SU-DHL-6 (cell line): ENCODE measurements at regions not wholly inside any gene's neighbourhood (a gene's known extent, or its start where the extent isn't known, plus 50 kb on each side); places are given as distances from the start of the nearest gene placed in this dataset.
"Not testable (repeated sequence)": the region's sequence is repeated elsewhere in the genome, so short reads cannot be mapped to it uniquely, and the experiment has no call there.

Experiments
- H2AFZ ChIP-seq: fragments of 200-600 bp; sonication (generic); 2 replicates; pipeline ENCODE4 v1.6.1; 2014; ENCODE audit warnings: low read depth, mild to moderate bottlenecking, moderate library complexity, mixed read lengths, antibody characterized with exemption, low read length; ENCODE audit not compliant: severe bottlenecking
- H3F3A ChIP-seq: fragments of 200-600 bp; shearing (Covaris generic); 2 replicates; pipeline ENCODE4 v1.6.0; 2016; ENCODE audit warnings: antibody characterized with exemption, mild to moderate bottlenecking; ENCODE audit not compliant: insufficient read depth
- H3K27ac ChIP-seq: fragments of 200-600 bp; sonication (generic); 2 replicates; pipeline ENCODE4 v1.5.1; 2016; ENCODE audit warnings: low read depth, mild to moderate bottlenecking, low read length, moderate library complexity, mixed read lengths
- H3K27me3 ChIP-seq: fragments of 200-600 bp; sonication (generic), shearing (Covaris generic); 2 replicates; pipeline ENCODE4 v1.6.0; 2014; ENCODE audit warnings: mild to moderate bottlenecking, low read length
- H3K36me3 ChIP-seq: fragments of 200-600 bp; sonication (generic); 2 replicates; pipeline ENCODE4 v1.6.1; 2014; ENCODE audit warnings: mild to moderate bottlenecking, low read length, mixed read lengths
- H3K4me2 ChIP-seq: fragments of 300-600, 200-600 bp; shearing (Covaris generic), sonication (generic); 2 replicates; pipeline ENCODE4 v1.6.0; 2014; ENCODE audit warnings: low read length, low read depth, mild to moderate bottlenecking; ENCODE audit not compliant: poor library complexity, severe bottlenecking
- H3K4me3 ChIP-seq: fragments of 200-600 bp; sonication (generic); 2 replicates; pipeline ENCODE4 v1.5.1; 2014; ENCODE audit warnings: antibody characterized with exemption, low read length, mild to moderate bottlenecking, mixed read lengths; ENCODE audit not compliant: insufficient read depth, poor library complexity, severe bottlenecking
- H3K79me2 ChIP-seq: fragments of 200-600 bp; sonication (generic); 2 replicates; pipeline ENCODE4 v1.6.1; 2014; ENCODE audit warnings: mild to moderate bottlenecking, low read length, moderate library complexity; ENCODE audit not compliant: insufficient read depth
- H3K9ac ChIP-seq: fragments of 200-600 bp; sonication (generic); 2 replicates; pipeline ENCODE4 v1.7.0; 2014; ENCODE audit warnings: mild to moderate bottlenecking, low read length
- H3K9me2 ChIP-seq: fragments of 200-600 bp; sonication (generic); replicated peaks from 2 replicates; pipeline ENCODE4 v1.6.1; 2014; ENCODE audit warnings: low read length; ENCODE audit not compliant: insufficient read depth
- H3K9me3 ChIP-seq: fragments of 200-600 bp; sonication (generic); 2 replicates; pipeline ENCODE4 v1.6.1; 2014; ENCODE audit warnings: low read length, mixed read lengths; ENCODE audit not compliant: insufficient read depth
- H4K20me1 ChIP-seq: fragments of 200-600 bp; sonication (generic); 2 replicates; pipeline ENCODE4 v1.6.1; 2014; ENCODE audit warnings: low read depth, mild to moderate bottlenecking, antibody characterized with exemption, low read length, moderate library complexity, mixed read lengths
- CTCF ChIP-seq: fragments of 200-600 bp; sonication (generic); IDR thresholded peaks from one replicate; pipeline ENCODE4 v1.5.1; 2017; ENCODE audit warnings: antibody characterized with exemption, mild to moderate bottlenecking, low read length, moderate library complexity; ENCODE audit not compliant: insufficient read depth, poor library complexity, severe bottlenecking
- EZH2phosphoT487 ChIP-seq: fragments of 200-600 bp; sonication (generic), shearing (Covaris generic); conservative IDR thresholded peaks from 2 replicates; pipeline ENCODE4 v1.6.1; 2018; ENCODE audit warnings: mild to moderate bottlenecking, antibody characterized with exemption, low read length, moderate library complexity, mixed read lengths

GRCh38 chr14:106013879-106014376, 487.5 kb downstream of the TMEM121 start:
- H2AFZ ChIP-seq = no peak overlapping the region
- no peaks in the 10 kb centered on the region for H4K20me1 ChIP-seq
- H3F3A ChIP-seq = no peaks in the 10 kb centered on the region
- no peaks in the 10 kb centered on the region for H3K9me3 ChIP-seq
- no peak overlapping the region for H3K27ac ChIP-seq
- no peaks in the 10 kb centered on the region for H3K27me3 ChIP-seq
- no peaks in the 10 kb centered on the region for H3K9me2 ChIP-seq
- no peak overlapping the region for H3K4me2 ChIP-seq
- H3K9ac ChIP-seq = no peak overlapping the region
- no peak for TF ChIP-seq EZH2phosphoT487
- no peak for TF ChIP-seq CTCF
- no peaks in the 10 kb centered on the region for H3K79me2 ChIP-seq
- H3K4me3 ChIP-seq = no peak overlapping the region
- no peaks in the 10 kb centered on the region for H3K36me3 ChIP-seq

- H3K27ac ChIP-seq, H3K36me3 ChIP-seq, H3F3A ChIP-seq, H3K9me3 ChIP-seq, H3K79me2 ChIP-seq, H3K9me2 ChIP-seq, H3K27me3 ChIP-seq, H2AFZ ChIP-seq, H3K9ac ChIP-seq, H4K20me1 ChIP-seq, H3K4me3 ChIP-seq, H3K4me2 ChIP-seq: not testable (repeated sequence)
Observed at GRCh38 chr14:106017952-106018351, 491.6 kb downstream of the TMEM121 start.

- H2AFZ ChIP-seq = no peak overlapping the region
- no peaks in the 10 kb centered on the region for H3K9me2 ChIP-seq
- no peaks in the 10 kb centered on the region for H4K20me1 ChIP-seq
- H3K9ac ChIP-seq = no peak overlapping the region
- no peaks in the 10 kb centered on the region for H3F3A ChIP-seq
- no peaks in the 10 kb centered on the region for H3K9me3 ChIP-seq
- H3K27ac ChIP-seq = no peak overlapping the region
- H3K27me3 ChIP-seq = no peaks in the 10 kb centered on the region
- no peaks in the 10 kb centered on the region for H3K79me2 ChIP-seq
- no peaks in the 10 kb centered on the region for H3K36me3 ChIP-seq
- TF ChIP-seq EZH2phosphoT487 (no peak), CTCF (no peak)
- no peak overlapping the region for H3K4me3 ChIP-seq
- H3K4me2 ChIP-seq = no peak overlapping the region
Observed at GRCh38 chr14:106021832-106022231, 495.4 kb downstream of the TMEM121 start.

GRCh38 chr14:106022648-106023047, 496.3 kb downstream of the TMEM121 start:
- not testable (repeated sequence) for H3K27ac ChIP-seq, H3K9me3 ChIP-seq, H4K20me1 ChIP-seq, H2AFZ ChIP-seq, H3K79me2 ChIP-seq, H3K27me3 ChIP-seq, H3K4me3 ChIP-seq, H3K9ac ChIP-seq, H3F3A ChIP-seq, H3K9me2 ChIP-seq, H3K36me3 ChIP-seq, H3K4me2 ChIP-seq
